NCI-H2081 (cell line): ENCODE measurements at regions not wholly inside any gene's neighbourhood (a gene's known extent, or its start where the extent isn't known, plus 50 kb on each side); places are given as distances from the start of the nearest gene placed in this dataset.

Experiments used
- DNase-seq, 2 experiments: peaks; one replicate each; lab custom pipeline; 2025; lab: John Stamatoyannopoulos, UW

DNA sequence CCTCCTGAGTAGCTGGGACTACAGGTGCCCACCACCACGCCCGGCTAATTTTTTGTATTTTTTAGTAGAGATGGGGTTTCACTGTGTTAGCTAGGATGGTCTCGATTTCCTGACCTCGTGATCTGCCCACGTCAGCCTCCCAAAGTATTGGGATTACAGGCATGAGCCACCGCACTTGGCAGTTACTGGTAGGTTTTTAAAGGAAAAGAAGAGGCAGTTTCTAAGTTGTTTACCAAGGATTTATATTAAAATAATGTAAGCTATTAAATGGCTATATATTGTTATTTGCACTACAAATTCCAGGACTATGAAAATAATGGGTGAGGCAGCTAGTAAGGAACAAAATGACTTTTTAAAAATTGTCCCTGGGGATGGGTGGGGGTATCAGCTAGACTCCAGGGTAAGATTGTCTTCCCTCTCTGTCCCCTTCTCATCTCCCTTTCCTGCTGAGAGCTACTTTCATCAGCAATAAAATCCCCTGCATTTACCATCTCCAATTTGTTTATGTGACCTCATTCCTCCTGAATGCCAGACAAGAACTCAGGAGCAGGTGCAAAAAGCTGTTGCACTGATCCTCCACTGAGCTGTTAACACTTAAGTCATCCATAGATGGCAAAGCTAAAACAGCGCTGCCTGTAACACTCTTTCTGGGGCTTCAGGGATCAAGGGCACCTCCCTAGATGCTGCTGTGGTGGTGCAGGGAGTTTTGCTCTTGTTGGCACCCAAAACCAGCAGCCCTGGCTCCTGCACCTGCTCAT is 165.2 kb downstream of the ZPLD1 start:
- DNase-seq: no peak

GRCh38 chr3:102605153-102605552 is 170.3 kb downstream of the ZPLD1 start:
- DNase-seq: no peak

DNA sequence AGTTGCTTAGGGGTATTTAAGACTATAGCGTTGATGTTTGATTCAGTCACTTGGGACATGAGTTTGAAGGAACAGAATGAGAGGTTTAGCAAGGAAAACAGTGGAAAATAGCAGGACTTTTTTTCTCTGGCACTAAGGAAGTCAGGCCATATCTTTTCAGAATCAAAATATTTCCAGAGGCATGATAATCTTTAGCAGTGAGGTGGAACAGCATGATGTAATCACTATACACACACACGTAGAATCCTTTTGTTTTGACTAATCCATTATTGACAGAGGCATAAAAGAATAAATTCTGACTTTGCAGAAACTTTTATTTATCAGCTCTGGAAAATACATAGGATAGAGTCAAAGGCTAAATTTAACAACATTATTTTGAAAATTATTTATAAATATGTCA is 174.1 kb downstream of the ZPLD1 start:
- DNase-seq: no peak

DNA sequence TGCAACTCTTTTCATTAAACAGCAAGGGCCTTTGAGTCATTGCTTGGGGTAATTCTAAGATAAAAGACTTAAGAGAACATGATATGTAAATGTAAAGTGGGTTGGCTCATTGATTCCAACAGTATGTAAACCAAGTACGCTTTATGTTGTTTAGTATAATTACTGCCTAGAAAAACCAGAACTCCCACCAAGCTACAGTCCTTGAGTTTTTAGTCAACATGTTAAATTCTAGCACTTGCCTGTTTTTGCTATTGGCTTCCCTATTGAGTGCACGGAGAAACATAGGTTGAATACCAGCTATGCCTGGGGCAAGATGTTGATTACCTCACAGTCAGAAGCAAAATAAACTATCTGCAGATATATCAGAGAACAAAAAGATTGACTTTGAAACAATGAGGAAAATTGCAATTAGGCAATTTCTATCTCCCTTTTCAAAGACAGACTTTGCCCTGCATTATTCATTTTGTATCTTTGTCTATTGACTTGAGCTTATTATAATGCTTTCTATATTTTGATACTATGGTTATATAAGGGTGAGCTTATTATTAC is 179.3 kb downstream of the ZPLD1 start:
- DNase-seq: no peak

DNA sequence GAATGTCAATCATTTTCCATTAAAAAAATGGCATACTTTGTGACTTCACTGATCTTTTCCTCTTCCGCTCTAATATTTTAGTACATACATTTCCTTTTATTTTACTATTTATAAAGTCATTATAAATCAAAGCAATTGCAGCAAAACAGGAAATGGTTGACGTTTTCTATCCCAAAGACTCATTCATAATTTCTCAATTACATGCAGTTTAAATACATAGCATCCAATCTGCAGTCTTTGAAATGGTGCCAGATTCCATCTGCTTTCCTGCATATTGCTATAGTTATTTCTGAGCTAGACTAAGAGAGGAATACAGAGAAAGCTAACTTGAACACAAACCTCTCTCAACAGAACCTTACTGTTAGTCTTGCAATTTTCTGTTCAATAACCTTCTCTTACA is 179.8 kb downstream of the ZPLD1 start:
- DNase-seq: peak; percentile 13 to 39

GRCh38 chr3:102617381-102617780 is 182.6 kb downstream of the ZPLD1 start:
- no peak for DNase-seq

- DNase-seq: no peak
Observed at GRCh38 chr3:102619361-102619760, 184.5 kb downstream of the ZPLD1 start.

GRCh38 chr3:102629943-102630342 is 195.1 kb downstream of the ZPLD1 start:
- DNase-seq: no peak

- no peak for DNase-seq
Observed at GRCh38 chr3:102630531-102630930, 195.7 kb downstream of the ZPLD1 start.

DNA sequence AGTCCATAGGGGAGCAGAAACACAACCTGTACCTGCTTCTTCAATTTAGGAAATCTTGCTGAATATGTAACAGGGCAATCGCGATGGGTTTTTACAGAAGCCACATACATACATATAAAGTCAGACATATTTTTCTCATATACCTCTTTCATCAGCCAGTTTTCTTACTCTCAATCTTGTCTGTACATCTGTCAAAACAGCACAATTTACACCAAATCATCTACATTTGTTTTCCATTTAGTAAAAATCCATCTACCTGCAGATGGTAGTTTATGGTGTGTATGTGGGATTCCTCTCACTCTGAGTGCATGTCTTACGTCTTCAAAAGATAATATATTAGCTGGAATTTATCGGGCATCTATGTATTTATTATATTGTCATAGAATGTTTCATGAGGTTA is 208.7 kb downstream of the ZPLD1 start:
- DNase-seq: no peak

GRCh38 chr3:102646557-102646956 is 211.7 kb downstream of the ZPLD1 start:
- DNase-seq: no peak

DNA sequence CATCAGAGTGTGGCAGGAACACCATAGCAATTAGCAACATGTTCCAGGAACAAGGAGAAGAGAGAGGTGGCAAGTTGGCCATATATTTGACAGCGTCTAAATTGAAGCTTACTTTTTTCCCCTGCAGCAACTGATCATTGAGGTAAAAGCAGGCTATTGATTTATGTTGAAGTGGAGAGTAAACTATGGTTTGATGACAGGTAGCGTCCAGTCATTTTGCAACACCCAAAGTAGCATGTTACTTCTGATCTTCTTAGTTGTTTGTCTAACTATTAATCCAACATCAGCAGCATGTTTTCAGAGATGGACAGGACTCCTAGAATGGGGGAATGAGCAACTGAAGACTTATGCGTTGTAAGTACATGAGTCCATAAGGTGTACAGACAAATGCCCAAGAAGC is 225.8 kb downstream of the ZPLD1 start:
- no peak for DNase-seq

DNA sequence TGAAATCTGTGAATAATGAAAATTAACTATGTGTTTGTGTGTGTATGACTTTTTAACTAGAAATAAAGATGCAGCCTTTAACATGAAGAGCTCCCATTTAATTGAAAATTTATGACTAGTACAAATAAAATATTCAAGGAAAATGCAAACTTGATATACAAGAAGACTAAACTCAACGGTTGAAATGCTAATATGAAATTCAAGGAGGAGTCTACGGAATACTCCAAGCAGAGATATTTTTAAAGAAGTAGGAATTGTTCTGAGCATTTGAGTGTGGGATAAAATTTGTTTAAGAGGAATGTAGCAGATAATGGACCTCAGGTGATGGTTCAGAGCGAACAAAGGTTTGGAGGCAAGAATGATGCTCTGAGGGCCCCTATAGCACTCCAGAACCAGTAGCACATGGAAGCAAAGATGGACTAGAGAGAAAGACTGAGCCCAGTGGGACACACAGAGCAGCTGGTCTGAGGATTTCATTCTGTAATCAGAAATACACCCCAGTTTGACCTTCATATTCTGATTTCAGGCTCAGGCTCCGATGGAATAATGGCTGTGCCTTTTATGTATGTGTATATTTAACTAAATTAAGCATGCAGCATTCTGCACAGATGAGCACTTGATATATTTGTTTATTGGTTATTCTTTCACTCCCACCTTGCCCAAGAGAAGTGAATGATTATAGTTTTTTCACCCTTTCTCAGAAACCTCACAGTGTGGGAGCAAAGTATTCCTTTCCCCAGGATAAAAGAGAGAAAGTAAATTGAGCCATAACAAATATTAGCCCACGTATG is 227.1 kb downstream of the ZPLD1 start:
- peak; percentile 51 to 87 for DNase-seq

GRCh38 chr3:102662498-102662772 is 227.6 kb downstream of the ZPLD1 start:
- DNase-seq: no peak

- no peak for DNase-seq
Observed at GRCh38 chr3:102664126-102664525, 229.3 kb downstream of the ZPLD1 start.

- no peak for DNase-seq
Observed at GRCh38 chr3:102665183-102665582, 230.4 kb downstream of the ZPLD1 start.

DNA sequence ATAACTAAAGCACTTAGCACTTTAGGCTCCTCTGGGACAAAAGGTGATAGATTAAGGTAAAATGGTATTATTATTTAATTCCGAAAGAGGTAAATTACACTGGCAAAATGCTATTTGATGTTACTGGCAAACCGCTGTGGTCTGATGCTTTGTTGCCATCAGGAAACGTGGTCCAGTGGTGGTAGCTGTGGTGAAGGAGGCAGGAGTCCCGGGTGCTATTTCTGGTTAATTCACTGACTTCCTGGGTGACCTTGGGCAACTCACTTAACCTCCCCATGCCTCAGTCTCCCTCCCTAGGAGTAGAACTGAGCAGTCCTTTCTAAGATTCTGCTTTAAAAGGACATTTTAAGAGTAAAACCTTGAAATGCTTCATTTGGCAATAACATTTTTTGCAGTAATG is 233.4 kb downstream of the ZPLD1 start:
- DNase-seq: no peak

GRCh38 chr3:102670986-102671385 is 236.2 kb downstream of the ZPLD1 start:
- DNase-seq: no peak

DNA sequence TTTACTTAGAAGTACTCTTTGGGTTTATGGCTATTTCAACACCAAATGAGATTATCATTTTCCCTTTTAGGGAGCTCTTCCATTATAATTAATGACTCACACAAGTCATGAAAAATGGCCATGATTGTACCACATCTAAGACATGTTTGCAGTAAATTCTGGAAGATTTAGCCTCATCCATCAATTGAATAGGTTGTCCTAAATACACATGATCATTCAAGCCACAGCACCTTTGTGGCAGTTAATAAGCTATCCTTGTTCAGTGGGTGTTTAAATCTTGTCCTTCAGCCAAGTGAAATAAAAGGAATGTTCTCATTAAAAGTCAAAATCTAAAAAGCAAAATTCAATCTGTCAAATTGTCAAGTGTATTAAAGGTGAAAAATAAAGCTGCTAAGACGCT is 237.5 kb downstream of the ZPLD1 start:
- peak in 1 of 2 experiments; percentile 10 for DNase-seq

DNA sequence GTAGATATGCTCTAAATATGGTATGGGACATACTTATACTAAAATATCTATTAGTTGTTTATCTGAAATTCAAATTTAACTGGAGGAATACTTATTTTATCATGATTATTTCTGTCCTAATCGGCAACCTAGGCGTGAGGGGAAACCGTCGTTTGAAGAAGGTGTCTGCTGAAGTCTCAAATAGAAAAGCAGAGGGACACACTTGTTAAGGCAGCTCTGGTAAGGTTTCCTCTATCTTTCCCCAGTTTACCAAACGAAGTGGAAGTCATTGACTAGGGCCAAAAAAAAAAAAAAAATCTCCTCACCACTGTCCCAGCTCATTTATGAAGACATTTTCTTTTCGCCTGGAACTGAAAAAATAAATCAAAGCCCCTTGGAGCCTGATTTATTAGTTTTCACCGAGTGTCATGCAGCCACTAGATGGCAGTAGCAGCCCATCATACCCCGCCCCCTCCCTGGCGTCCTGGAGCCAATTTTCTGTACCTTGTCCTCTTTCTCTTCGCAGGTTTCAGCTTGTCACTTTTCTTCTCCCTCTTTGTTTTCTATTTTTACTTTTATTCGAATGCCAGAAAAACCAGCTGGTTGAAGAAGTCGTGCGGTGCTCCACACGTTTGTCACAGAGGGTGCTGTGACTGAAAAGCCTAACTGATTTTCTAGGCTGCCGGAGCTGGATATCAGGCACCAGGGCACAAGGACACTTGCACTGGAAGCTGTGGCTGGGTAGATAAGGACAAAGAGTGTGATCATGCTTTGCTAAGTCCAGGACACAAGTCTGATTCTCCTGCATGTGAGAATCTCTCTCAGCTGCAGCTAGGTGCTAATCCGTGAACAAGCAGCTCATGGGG is 238.7 kb downstream of the ZPLD1 start:
- DNase-seq: peak; percentile 82

DNA sequence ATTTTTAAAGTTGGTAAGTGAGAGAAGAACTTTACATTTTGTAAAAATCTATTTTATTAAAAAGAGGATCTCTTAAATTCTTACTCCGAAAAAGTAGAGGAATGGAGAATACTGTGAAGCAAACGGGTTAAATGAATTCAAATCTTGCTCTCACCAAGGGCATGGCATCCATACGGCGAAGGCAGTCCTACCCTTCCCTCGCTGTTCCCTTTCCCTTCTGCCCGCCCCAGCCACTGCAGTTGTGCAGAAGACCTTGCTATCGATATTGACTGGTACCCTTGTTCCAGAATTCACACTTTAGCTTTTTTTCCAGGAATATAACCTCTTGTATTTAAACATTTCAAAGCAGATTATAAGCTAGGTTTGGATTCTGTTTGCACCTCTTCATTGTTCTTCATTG is 239.5 kb downstream of the ZPLD1 start:
- DNase-seq: no peak

DNA sequence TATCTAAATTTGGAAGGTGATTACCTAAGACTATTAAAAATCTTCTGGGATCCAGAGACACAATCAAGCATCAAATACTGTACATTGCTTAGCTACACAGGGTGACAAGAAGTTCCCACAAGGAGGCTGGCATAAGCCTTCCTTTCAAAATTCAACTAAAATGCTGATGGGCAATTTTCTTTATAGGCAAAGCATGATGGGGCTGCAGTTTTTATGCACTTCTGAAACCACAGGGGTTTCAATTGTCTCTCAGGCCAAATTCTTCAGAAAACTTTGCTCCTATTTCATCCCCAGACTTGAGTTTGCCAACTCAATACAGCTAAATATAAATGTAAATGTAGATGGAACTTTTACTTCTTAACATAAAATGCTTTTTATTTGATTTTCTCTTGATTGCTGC is 241.6 kb downstream of the ZPLD1 start:
- DNase-seq: no peak

- DNase-seq: no peak
Observed at GRCh38 chr3:102682741-102683140, 247.9 kb downstream of the ZPLD1 start.
